C4-2B (cell line): ENCODE measurements at regions not wholly inside any gene's neighbourhood (a gene's known extent, or its start where the extent isn't known, plus 50 kb on each side); places are given as distances from the start of the nearest gene placed in this dataset.
"Not testable (repeated sequence)": the region's sequence is repeated elsewhere in the genome, so short reads cannot be mapped to it uniquely, and the experiment has no call there.

Experiments used
- CTCF ChIP-seq: fragments of 450-650 bp; conservative IDR thresholded peaks from 2 replicates; pipeline ENCODE4 v1.5.1; 2017; ENCODE audit warnings: mild to moderate bottlenecking
- ZFX ChIP-seq: fragments of 450-650 bp; IDR thresholded peaks from 2 replicates; pipeline ENCODE4 v1.6.1; 2017

GRCh38 chr4:151597691-151598090 lies 163.1 kb downstream of the GATB start:
- TF ChIP-seq CTCF, ZFX: not testable (repeated sequence)
